ENCODE measurements at regions not wholly inside any gene's neighbourhood (a gene's known extent, or its start where the extent isn't known, plus 50 kb on each side); places are given as distances from the start of the nearest gene placed in this dataset.

DNA sequence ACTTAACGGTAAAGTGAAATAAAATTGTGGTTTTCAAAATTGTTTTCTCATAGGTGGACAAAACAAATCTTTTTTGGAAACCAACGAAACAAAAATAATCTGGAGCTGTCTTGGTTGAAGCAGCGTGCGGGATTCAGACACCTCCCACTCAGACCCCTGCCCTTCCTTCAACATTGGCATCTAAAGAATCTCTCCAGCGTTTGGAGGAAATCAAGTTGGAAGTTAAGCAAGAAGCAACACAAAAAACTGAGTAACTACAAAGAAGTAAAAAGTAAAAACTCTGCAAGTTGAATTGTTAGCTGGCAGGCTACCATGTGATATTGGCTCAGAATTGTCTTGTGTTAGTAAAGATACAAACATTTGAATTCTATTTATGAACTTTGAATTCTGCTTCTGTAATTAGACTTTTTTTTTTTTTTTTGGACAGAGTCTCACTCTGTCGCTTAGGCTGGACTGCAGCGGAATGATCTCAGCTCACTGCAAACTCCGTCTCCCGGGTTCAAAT, 361.0 kb upstream of the PMFBP1 start:
- TF ChIP-seq, protein P1, sequence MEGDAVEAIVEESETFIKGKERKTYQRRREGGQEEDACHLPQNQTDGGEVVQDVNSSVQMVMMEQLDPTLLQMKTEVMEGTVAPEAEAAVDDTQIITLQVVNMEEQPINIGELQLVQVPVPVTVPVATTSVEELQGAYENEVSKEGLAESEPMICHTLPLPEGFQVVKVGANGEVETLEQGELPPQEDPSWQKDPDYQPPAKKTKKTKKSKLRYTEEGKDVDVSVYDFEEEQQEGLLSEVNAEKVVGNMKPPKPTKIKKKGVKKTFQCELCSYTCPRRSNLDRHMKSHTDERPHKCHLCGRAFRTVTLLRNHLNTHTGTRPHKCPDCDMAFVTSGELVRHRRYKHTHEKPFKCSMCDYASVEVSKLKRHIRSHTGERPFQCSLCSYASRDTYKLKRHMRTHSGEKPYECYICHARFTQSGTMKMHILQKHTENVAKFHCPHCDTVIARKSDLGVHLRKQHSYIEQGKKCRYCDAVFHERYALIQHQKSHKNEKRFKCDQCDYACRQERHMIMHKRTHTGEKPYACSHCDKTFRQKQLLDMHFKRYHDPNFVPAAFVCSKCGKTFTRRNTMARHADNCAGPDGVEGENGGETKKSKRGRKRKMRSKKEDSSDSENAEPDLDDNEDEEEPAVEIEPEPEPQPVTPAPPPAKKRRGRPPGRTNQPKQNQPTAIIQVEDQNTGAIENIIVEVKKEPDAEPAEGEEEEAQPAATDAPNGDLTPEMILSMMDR (IDR thresholded peaks at IDR 0.05; ENCODE audit: low read depth, low read length, poor library complexity, severe bottlenecking), result no peak
- no peak for TF ChIP-seq EZH2phosphoT487 (IDR thresholded peaks at IDR 0.05; ENCODE audit: borderline replicate concordance, low read length)

Measured in DOHH2 (cell line).